Parathyroid adenoma (tissue), 2 donors: ENCODE measurements at regions not wholly inside any gene's neighbourhood (a gene's known extent, or its start where the extent isn't known, plus 50 kb on each side); places are given as distances from the start of the nearest gene placed in this dataset.

Experiments
- H2AFZ ChIP-seq: fragments of 300-600 bp; sonication (generic); one replicate; pipeline ENCODE4 v1.7.0; 2017; ENCODE audit warnings: antibody characterized with exemption, mild to moderate bottlenecking
- H3K27ac ChIP-seq: fragments of 300-600 bp; sonication (generic); one replicate; pipeline ENCODE4 v1.7.0; 2017
- H3K27me3 ChIP-seq: fragments of 300-600 bp; sonication (generic); one replicate; pipeline ENCODE4 v1.7.0; 2017; ENCODE audit warnings: low read length; ENCODE audit not compliant: control insufficient read depth, insufficient read depth
- H3K36me3 ChIP-seq: fragments of 300-600 bp; sonication (generic); one replicate; pipeline ENCODE4 v1.7.0; 2017; ENCODE audit warnings: low read length; ENCODE audit not compliant: control insufficient read depth, insufficient read depth
- H3K4me1 ChIP-seq: fragments of 300-600 bp; sonication (generic); one replicate; pipeline ENCODE4 v1.7.0; 2017; ENCODE audit warnings: control low read depth
- H3K4me2 ChIP-seq: fragments of 300-600 bp; sonication (generic); one replicate; pipeline ENCODE4 v1.7.0; 2017; ENCODE audit warnings: low read length
- H3K4me3 ChIP-seq: fragments of 300-600 bp; sonication (generic); one replicate; pipeline ENCODE4 v1.7.0; 2017; ENCODE audit warnings: low read depth, low read length
- H3K79me2 ChIP-seq: fragments of 300-600 bp; sonication (generic); one replicate; pipeline ENCODE4 v1.7.0; 2017; ENCODE audit warnings: control low read depth
- H3K9ac ChIP-seq: fragments of 300-600 bp; sonication (generic); one replicate; pipeline ENCODE4 v1.7.0; 2017; ENCODE audit warnings: mild to moderate bottlenecking
- H3K9me3 ChIP-seq: fragments of 300-600 bp; sonication (generic); one replicate; pipeline ENCODE4 v1.7.0; 2017; ENCODE audit warnings: low read length; ENCODE audit not compliant: control insufficient read depth
- CTCF ChIP-seq: fragments of 300-600 bp; sonication (generic); IDR thresholded peaks from one replicate; pipeline ENCODE4 v1.7.0; 2017; ENCODE audit warnings: antibody characterized with exemption, mild to moderate bottlenecking
- donor health status: primary hyperparathyroidism.

GRCh38 chr20:29296256-29297230 is 1960.9 kb upstream of the DEFB115 start:
- H3K27ac ChIP-seq = no peak overlapping the region
- no peaks in the 10 kb centered on the region for H3K9me3 ChIP-seq
- no peak overlapping the region for H3K9ac ChIP-seq
- H3K4me2 ChIP-seq = no peak overlapping the region
- no peak overlapping the region for H3K4me3 ChIP-seq
- no peaks in the 10 kb centered on the region for H3K27me3 ChIP-seq
- no peaks in the 10 kb centered on the region for H3K36me3 ChIP-seq
- H3K4me1 ChIP-seq = no peaks in the 10 kb centered on the region
- H2AFZ ChIP-seq = no peak overlapping the region
- H3K79me2 ChIP-seq = no peaks in the 10 kb centered on the region
- TF ChIP-seq CTCF = no peak

- H3K4me3 ChIP-seq = no peak overlapping the region
- no peak overlapping the region for H3K4me2 ChIP-seq
- H3K79me2 ChIP-seq = no peaks in the 10 kb centered on the region
- no peak overlapping the region for H3K9ac ChIP-seq
- H3K27me3 ChIP-seq = no peaks in the 10 kb centered on the region
- H2AFZ ChIP-seq = no peak overlapping the region
- H3K27ac ChIP-seq = no peak overlapping the region
- TF ChIP-seq CTCF = no peak
- no peaks in the 10 kb centered on the region for H3K4me1 ChIP-seq
- no peaks in the 10 kb centered on the region for H3K36me3 ChIP-seq
- no peaks in the 10 kb centered on the region for H3K9me3 ChIP-seq
Observed at GRCh38 chr20:29297411-29298270, 1959.8 kb upstream of the DEFB115 start.

- H3K9ac ChIP-seq = no peak overlapping the region
- no peaks in the 10 kb centered on the region for H3K79me2 ChIP-seq
- no peaks in the 10 kb centered on the region for H3K9me3 ChIP-seq
- no peaks in the 10 kb centered on the region for H3K4me1 ChIP-seq
- TF ChIP-seq CTCF = no peak
- no peak overlapping the region for H3K4me2 ChIP-seq
- no peak overlapping the region for H2AFZ ChIP-seq
- H3K36me3 ChIP-seq = no peaks in the 10 kb centered on the region
- no peak overlapping the region for H3K4me3 ChIP-seq
- H3K27me3 ChIP-seq = no peaks in the 10 kb centered on the region
- H3K27ac ChIP-seq = no peak overlapping the region
Observed at GRCh38 chr20:29298271-29298590, 1959.2 kb upstream of the DEFB115 start.

GRCh38 chr20:29298759-29299613 is 1958.5 kb upstream of the DEFB115 start:
- TF ChIP-seq CTCF = no peak
- Histone ChIP-seq H3K27ac (no peak overlapping the region), H3K4me2 (no peak overlapping the region), H2AFZ (no peak overlapping the region), H3K4me3 (no peak overlapping the region), H3K9me3 (no peaks in the 10 kb centered on the region), H3K27me3 (no peaks in the 10 kb centered on the region), H3K9ac (no peak overlapping the region), H3K36me3 (no peaks in the 10 kb centered on the region), H3K4me1 (no peaks in the 10 kb centered on the region), H3K79me2 (no peaks in the 10 kb centered on the region)
